Retinal pigment epithelial cell (primary cell): ENCODE measurements at regions not wholly inside any gene's neighbourhood (a gene's known extent, or its start where the extent isn't known, plus 50 kb on each side); places are given as distances from the start of the nearest gene placed in this dataset.

Experiments
- DNase-seq: peaks from one replicate; pipeline ENCODE4 v3.0.0-alpha.2; 2010; ENCODE audit warnings: low read depth
- H3K4me3 ChIP-seq: 2 replicates; pipeline ENCODE4 v1.5.1; 2011; ENCODE audit warnings: mild to moderate bottlenecking, low read length, control low read depth, moderate library complexity
- CTCF ChIP-seq: conservative IDR thresholded peaks from 2 replicates; pipeline ENCODE4 v1.5.1; 2011; ENCODE audit warnings: low read depth, low read length, control low read depth, inconsistent platforms

GRCh38 chr1:118244194-118244593 is 59.2 kb upstream of the SPAG17 start:
- no peak for TF ChIP-seq CTCF
- no peak overlapping the region for H3K4me3 ChIP-seq
- DNase-seq, result no peak

GRCh38 chr1:118243269-118243668 is 58.2 kb upstream of the SPAG17 start:
- no peak for DNase-seq
- no peak for TF ChIP-seq CTCF
- no peak overlapping the region for H3K4me3 ChIP-seq
